ENCODE measurements at regions not wholly inside any gene's neighbourhood (a gene's known extent, or its start where the extent isn't known, plus 50 kb on each side); places are given as distances from the start of the nearest gene placed in this dataset.
"Not testable (repeated sequence)": the region's sequence is repeated elsewhere in the genome, so short reads cannot be mapped to it uniquely, and the experiment has no call there.

DNA sequence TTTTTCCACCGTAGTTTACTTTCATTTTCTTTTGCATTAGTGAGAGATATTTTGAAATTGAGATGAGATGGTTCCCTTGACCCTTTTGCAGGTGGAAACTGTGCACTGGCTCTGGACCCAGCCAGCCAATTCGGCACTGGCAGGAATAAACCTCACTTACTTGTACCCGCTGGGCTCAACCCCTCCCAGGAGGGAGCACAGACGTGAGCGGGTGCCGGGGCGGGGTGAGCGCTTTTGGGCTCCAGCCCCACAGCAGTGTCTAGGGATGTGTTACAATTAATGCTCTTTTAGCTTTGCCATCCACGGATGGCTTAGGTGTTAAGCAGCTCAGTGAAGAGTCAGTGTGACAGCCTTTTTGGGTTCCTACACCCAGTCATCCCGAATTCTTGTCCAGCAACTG lies 766.1 kb upstream of the CHD1 start:
- DNase-seq = no peak

- no peak for DNase-seq
Measured at GRCh38 chr5:99686538-99686937, 757.7 kb upstream of the CHD1 start.

DNA sequence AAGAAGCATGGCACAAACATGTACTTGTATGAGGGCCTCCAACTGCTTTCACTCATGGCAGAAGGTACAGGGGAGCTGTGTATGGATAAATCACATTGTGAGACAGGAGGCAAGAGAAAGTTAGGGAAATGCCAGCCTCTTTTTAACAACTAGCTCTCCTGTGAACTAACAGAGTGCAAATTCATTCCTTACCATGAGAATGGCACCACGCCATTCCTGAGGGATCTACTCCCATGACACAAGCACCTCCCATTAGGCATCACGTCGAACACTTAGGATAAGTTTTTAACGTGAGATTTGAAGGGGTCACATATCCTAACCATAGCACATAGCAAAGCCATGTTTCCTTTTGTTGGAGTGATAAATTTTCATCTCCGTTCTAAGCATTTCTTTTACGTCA lies 747.2 kb upstream of the CHD1 start:
- no peak for DNase-seq

DNA sequence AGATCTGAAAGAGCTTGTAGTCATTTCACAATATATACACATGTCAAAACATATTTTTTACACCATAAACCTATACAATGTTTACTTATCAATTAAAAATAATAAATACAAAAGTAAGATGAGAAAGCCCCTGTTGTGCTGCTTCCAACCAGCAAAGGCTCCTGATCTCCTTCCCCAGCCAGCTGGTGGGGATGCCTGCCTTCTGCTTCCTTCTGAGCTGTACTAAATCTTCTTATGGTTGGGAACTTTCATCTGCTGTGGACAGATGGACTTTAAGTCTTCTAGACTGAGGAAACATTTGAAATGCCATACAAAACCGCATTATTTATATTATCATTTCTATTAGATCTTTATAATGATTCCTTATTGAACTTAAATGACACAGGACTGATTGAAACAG lies 745.3 kb upstream of the CHD1 start:
- no peak for DNase-seq

- no peak for DNase-seq
Measured at GRCh38 chr5:99664972-99665371, 736.2 kb upstream of the CHD1 start.

DNA sequence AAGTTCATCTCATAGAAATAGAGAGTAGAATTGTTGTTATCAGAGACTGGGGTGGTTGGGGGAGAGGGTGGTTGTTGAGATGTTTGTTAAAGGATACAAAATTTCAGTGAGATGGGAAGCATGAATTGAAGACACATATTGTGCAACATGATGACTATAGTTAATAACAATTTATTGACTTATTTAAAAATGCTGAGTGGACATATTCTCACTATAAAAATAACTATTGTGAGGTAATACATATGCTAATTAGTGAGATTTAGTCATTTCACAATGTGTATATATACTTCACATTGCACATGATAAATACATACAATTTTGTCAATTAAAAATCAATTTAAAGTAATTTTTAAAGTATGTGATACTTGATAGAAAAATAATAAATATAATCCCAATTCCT lies 722.5 kb upstream of the CHD1 start:
- DNase-seq = no peak

DNA sequence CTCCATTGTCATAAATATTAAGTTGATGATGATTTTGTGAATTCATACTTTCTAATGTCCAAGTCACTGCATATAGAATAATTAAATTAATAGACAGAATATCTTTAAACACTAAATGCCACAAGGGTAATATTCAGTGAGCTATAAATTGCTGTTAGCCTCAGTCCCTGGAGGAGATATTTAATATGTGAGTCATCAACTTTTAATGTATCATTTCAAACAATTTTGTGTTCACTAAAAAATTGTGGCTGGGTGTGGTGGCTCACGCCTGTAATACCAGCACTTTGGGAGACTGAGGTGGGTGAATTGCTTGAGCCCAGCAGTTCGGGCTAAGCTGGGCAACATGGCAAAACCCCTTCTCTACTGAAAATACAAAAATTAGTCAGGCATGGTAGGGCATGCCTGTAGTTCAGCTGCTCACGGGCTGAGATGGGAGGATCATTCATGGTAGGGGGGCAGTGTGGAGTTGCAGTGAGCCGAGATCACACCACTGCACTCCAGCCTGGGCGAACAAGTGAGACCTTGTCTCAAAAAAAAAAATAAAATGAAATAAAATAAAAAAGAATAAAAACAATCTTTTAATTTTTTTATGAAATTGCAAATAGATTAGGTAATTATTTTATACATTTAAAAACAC lies 717.3 kb upstream of the CHD1 start:
- no peak for DNase-seq

- no peak for DNase-seq
Measured at GRCh38 chr5:99644822-99645221, 716.0 kb upstream of the CHD1 start.

GRCh38 chr5:99640646-99641045 lies 711.8 kb upstream of the CHD1 start:
- no peak for DNase-seq

DNA sequence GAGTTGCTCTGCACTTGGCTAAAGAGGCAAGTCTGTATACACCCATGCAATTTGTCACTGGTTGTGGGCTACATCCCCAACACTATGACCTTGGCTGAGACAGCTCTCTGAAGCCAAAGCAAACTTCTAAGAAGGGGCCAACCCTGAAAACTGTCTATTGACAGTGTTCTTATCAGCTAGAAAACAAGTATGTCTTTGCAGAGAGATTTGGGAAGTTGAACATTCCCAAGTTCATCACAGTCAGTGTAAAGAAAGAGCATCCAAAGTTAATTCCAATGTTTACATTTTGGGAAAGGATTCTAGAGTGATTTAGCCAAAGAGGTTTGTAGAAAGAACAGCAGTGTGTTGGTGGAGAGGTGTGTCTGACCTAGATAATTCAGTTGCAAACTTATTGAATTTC lies 711.1 kb upstream of the CHD1 start:
- no peak for DNase-seq

DNA sequence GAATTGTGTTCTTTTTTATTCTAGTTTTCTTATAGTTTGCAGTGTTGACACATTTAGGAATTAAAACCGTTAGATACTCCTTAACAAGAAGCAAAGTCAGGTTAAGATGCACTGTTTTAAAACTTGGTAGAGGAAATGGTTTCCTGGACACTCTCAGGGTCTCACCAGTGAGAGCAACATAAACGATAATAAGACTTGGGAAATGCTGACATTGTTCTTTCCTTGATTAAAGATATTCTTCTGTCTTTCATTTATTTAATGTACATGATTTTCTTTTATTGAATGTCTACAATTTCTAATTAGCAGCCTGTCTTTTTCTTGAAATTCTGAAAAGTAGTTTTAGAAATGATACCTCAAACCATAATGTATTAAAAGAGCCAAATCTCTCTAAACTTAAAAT lies 707.9 kb upstream of the CHD1 start:
- no peak for DNase-seq

- DNase-seq = no peak
Measured at GRCh38 chr5:99621772-99622681, 693.2 kb upstream of the CHD1 start.

DNA sequence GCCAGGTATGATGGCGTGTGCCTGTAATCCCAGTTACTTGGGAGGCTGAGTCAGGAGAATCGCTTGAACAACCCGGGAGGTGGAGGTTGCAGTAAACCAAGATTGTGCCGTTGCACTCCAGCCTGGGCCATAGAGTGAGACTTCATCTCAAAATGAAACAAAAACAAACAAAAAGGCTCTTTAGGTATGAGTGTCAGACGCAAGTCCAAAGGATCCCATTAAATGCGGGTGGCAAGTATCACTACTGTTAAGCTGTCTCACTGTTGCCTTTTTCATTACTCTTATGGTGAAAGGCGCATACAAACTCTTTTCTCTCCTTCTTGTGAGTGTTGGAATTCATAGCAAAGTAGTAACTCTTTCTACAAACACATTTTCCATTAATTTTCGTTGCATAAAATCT lies 688.5 kb upstream of the CHD1 start:
- no peak for DNase-seq

- DNase-seq = no peak
Measured at GRCh38 chr5:99614888-99615287, 686.1 kb upstream of the CHD1 start.

GRCh38 chr5:99607124-99607523 lies 678.3 kb upstream of the CHD1 start:
- no peak for DNase-seq

DNA sequence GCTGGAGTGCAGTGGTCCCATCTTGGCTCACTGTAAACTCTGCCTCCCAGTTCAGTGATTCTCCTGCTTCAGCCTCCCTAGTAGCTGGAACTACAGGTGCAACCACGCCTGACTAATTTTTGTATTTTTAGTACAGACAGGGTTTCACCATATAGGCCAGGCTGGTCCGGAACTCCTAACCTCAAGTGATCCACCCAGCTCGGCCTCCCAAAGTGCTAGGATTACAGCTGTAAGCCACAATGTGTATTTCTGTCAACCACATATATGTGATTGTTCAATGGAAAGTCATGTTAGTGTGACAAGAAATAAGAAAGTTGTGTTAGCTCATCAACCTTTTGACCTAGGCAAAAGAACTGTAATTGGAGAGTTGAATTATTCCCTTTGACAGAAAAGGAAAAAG lies 677.1 kb upstream of the CHD1 start:
- DNase-seq = no peak

DNA sequence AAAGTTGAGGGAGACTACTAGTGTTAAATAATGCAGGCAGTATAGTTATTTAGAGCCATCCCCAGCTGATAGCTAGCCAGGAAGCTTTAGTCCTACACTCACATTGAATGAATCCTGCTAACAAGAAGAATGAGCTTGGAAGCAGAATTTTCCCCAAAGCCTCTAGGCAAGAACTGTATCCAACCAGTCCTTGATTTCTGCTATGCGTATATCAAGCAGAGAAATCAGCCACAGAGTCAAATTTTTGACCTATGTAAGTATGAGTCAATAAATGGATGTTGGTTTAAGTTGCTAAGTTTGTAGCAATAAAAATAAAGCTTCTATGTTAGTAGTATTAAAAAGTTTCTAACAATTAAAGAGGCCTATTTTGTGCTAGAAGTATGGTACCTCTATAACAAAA lies 672.1 kb upstream of the CHD1 start:
- DNase-seq = no peak

DNA sequence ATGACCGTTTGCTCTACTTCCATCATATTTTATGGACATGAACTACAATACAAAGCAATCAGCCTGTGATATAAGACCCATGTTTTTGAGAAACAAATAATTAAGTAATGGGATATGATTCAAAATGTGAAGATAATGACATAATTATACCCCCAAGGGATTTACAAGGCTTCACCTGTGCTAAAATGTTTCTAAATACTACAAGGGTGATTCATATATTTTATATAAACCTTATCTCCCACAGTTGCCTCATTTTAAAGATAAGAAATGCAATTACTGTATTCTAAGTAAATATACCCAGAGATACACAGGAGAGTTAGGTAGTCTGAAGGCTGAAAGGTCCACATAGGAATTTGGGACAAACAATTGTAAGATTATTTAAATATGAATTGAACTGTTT lies 662.0 kb upstream of the CHD1 start:
- peak in 1 of 3 experiments; percentile 58 for DNase-seq

DNA sequence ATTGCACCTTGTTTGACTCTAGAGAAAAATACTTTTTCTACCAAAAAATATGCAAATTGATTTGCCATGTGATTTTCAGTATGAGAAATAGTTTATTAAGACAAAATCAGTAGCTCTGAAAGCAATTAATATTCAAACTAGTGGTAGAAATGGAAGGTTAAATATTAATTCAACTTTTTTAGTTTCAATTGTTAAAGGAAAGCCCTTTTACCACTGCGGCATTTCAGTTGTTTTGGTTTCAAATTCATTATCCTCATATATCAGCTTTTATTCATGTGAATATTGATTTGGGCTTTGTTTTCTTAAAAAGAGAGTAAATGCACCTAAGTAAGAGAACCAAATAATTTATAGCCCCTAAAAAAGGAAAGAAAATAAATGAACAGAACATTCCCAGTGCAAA lies 660.6 kb upstream of the CHD1 start:
- no peak for DNase-seq

DNA sequence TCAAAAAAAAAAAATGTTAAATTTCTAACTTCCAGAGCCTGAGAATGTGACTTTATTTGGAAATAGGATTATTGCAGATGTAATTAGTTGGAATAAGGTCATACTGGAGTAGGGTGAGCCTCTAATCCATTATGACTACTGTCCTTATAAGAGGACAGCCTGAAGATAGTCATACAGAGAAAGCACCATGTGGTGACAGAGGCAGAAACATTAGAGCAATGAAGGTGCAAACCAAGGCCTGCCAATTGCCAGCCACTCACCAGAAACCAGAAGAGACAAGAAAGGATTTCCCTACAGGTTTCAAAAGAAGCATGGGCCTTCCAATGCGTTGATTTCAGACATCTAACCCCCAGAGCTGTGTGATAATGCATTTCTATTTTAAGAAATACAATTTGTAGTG lies 659.2 kb upstream of the CHD1 start:
- no peak for DNase-seq

DNA sequence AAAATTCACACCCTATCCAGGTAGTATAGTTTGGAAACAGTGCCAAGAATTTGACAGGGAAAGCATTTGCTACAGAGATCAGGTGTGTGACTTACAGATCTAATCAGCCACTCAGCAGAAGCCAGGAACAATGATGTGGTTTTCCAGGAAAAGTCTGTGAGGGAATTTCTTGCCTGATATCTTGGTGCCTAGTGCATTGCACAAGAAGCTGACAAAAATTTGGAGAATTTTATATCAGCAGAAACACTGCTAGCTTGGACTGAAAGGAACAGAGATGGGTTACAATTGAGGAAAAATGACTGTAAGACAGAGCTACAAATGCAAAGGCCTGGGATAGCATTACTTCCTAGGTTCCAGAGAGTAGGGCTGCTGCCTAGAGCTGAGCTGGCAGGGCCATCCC lies 658.1 kb upstream of the CHD1 start:
- DNase-seq = no peak

DNA sequence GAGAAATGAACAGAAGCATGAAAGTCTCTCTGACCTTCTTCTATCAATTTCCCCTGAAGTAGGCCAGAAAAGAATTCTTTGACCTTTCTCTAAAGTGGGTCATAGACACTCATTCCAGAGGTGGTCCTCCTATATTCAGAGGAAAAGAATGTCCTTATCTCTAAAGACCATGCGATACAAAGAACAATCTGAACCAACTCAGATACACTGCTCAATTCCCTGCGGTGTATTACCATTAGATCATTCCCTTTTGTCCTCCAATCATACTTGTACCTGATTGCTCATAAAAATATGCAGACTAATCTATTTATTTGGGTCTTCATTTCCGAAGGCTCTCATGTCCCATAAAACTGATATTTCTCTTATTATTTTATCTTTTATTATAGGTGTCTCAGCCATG lies 652.4 kb upstream of the CHD1 start:
- DNase-seq = not testable (repeated sequence)

DNA sequence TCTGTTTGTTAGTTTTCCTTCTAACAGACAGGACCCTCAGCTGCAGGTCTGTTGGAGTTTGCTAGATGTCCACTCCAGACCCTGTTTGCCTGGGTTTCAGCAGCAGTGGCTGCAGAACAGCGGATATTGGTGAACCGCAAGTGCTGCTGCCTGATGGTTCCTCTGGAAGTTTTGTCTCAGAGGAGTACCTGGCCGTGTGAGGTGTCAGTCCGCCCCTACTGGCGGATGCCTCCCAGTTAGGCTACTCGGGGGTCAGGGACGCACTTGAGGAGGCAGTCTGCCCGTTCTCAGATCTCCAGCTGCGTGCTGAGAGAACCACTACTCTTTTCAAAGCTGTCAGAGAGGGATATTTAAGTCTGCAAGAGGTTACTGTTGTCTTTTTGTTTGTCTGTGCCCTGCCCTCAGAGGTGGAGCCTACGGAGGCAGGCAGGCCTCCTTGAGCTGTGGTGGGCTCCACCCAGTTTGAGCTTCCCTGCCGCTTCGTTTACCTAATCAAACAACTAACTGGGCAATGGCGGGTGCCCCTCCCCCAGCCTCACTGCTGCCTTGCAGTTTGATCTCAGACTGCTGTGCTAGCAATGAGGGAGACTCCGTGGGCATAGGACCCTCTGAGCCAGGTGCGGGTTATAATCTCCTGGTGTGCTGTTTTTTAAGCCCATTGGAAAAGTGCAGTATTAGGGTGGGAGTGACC lies 634.3 kb upstream of the CHD1 start:
- DNase-seq = not testable (repeated sequence)

- no peak for DNase-seq
Measured at GRCh38 chr5:99553211-99553810, 624.5 kb upstream of the CHD1 start.
